GM20000 (cell line): ENCODE measurements at regions not wholly inside any gene's neighbourhood (a gene's known extent, or its start where the extent isn't known, plus 50 kb on each side); places are given as distances from the start of the nearest gene placed in this dataset.
"Not testable (repeated sequence)": the region's sequence is repeated elsewhere in the genome, so short reads cannot be mapped to it uniquely, and the experiment has no call there.

Source experiments
- DNase-seq: peaks from one replicate; pipeline ENCODE4 v3.0.0; 2012; ENCODE audit warnings: low spot score
- CTCF ChIP-seq: IDR thresholded peaks from 2 replicates; pipeline ENCODE4 v1.5.1; 2012; ENCODE audit warnings: mild to moderate bottlenecking, control low read depth; ENCODE audit errors: extremely low read depth, missing control alignments

DNA sequence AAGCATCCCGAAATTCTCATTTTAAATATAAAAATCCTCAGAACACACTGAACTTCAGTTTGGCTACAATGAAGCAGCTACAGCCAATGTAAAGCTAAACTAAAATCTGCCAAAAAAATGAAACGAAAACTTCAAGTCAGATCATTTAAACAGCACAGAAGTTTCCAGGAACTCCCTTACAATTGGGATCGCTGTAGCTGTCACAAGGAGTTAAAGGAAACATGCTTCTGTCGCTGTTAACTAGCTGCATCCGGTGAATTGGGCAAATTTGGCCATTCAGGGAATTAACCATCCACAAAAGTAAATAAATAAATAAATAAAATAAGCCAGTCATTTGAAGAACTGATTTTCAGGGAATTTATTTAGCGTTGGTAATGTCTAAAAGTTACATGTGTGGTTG lies 77.0 kb upstream of the PEG3 start:
- DNase-seq, result no peak

DNA sequence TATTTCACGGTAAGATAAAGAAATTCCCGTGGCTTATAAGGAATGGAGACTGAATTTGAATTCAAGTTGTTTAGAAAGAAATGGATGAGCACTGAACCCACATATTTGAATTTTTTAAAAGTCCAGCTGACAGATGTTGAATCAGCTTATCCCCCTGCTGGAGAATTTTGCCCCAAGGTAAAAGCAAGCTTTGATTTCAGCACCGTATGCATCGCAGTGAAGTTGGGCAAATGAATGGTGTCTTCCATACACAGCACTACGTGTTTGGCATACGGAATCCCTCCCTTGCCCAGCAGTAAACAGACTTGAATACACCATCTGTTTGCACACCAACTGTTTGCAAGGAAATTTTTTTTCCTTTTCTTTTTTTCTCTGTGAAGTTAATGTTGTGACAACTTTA lies 77.5 kb upstream of the PEG3 start:
- DNase-seq, result no peak
- TF ChIP-seq CTCF, result no peak

More for the DNA sequence above, 77.0 kb upstream of the PEG3 start:
- TF ChIP-seq CTCF, result no peak

GRCh38 chr19:56918682-56919307 lies 78.3 kb upstream of the PEG3 start:
- TF ChIP-seq CTCF, result no peak
- DNase-seq, result no peak

- TF ChIP-seq CTCF, result no peak
- DNase-seq, result no peak
Measured at GRCh38 chr19:56919308-56919995, 78.9 kb upstream of the PEG3 start.

GRCh38 chr19:56926094-56926493 lies 85.6 kb upstream of the PEG3 start:
- DNase-seq, result not testable (repeated sequence)

DNA sequence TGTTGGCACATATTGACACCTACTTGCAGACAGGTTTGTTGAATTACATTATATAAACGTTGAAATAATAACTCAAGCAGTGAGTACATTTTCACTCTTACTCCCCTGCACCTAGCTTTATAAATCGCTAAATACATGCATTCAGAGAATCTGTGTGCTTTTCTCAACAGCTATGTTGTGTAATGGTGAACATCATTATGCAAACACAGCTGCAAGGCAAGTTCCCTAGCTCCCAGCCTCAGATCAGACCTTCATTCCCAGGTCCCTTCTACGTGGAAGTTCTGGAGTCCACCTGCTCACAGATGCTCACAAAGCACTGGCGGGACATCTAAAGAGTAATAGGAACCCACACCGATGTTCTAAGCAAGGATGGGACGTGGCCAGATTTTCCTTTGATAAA lies 86.8 kb upstream of the PEG3 start:
- TF ChIP-seq CTCF, result no peak
- DNase-seq, result no peak

GRCh38 chr19:56927791-56928207 lies 87.3 kb upstream of the PEG3 start:
- DNase-seq, result no peak
- TF ChIP-seq CTCF, result no peak
